ENCODE measurements at regions not wholly inside any gene's neighbourhood (a gene's known extent, or its start where the extent isn't known, plus 50 kb on each side); places are given as distances from the start of the nearest gene placed in this dataset.

- H3K9me2 ChIP-seq (ENCODE audit: insufficient read depth, low read length), result no peaks in the 10 kb centered on the region
- no peak overlapping the region for H3K9ac ChIP-seq (ENCODE audit: low read length)
- TF ChIP-seq REST (IDR thresholded peaks at IDR 0.05; ENCODE audit: borderline replicate concordance) (no peak), EP300 (conservative IDR thresholded peaks at IDR 0.05; ENCODE audit: poor library complexity, severe bottlenecking) (no peak), TAF1 (IDR thresholded peaks at IDR 0.05; ENCODE audit: low read depth) (no peak), MXI1 (conservative IDR thresholded peaks at IDR 0.05; ENCODE audit: poor library complexity, severe bottlenecking) (no peak), CTCF (IDR thresholded peaks at IDR 0.05; ENCODE audit: poor library complexity, severe bottlenecking) (no peak)
- H3K79me2 ChIP-seq (replicated peaks; ENCODE audit: insufficient read depth, low read length), result no peaks in the 10 kb centered on the region
- H3K27me3 ChIP-seq (ENCODE audit: insufficient read depth, low read depth, low read length), result no peaks in the 10 kb centered on the region
- H3F3A ChIP-seq (ENCODE audit: insufficient read depth, low read length, poor library complexity, severe bottlenecking), result no peaks in the 10 kb centered on the region
- H2AFZ ChIP-seq (ENCODE audit: low read depth, low read length), result no peak overlapping the region
- H4K20me1 ChIP-seq (ENCODE audit: insufficient read depth), result no peaks in the 10 kb centered on the region
- no peak overlapping the region for H3K4me3 ChIP-seq (ENCODE audit: low read length)
- H3K27ac ChIP-seq (ENCODE audit: low read length), result no peak overlapping the region
- no peaks in the 10 kb centered on the region for H3K36me3 ChIP-seq (ENCODE audit: insufficient read depth, low read length)
- no peaks in the 10 kb centered on the region for H3K9me3 ChIP-seq (ENCODE audit: low read length)
- H3K4me2 ChIP-seq (ENCODE audit: low read length), result no peak overlapping the region
Observed at GRCh38 chr9:7973123-7973522, 173.5 kb upstream of the DMAC1 start.

GRCh38 chr9:7970681-7971330 lies 171.2 kb upstream of the DMAC1 start:
- TF ChIP-seq CTCF (IDR thresholded peaks at IDR 0.05; ENCODE audit: poor library complexity, severe bottlenecking) (no peak), EP300 (conservative IDR thresholded peaks at IDR 0.05; ENCODE audit: poor library complexity, severe bottlenecking) (no peak), RAD21 (conservative IDR thresholded peaks at IDR 0.05) (no peak), SMC3 (conservative IDR thresholded peaks at IDR 0.05; ENCODE audit: poor library complexity) (no peak), EZH2 (IDR thresholded peaks at IDR 0.05; ENCODE audit: borderline replicate concordance, insufficient read depth, low read length, poor library complexity, severe bottlenecking) (no peak), REST (IDR thresholded peaks at IDR 0.05; ENCODE audit: borderline replicate concordance) (no peak), TAF1 (IDR thresholded peaks at IDR 0.05; ENCODE audit: low read depth) (no peak), POLR2AphosphoS5 (IDR thresholded peaks at IDR 0.05) (no peak), MXI1 (conservative IDR thresholded peaks at IDR 0.05; ENCODE audit: poor library complexity, severe bottlenecking) (no peak)
- no peaks in the 10 kb centered on the region for H3K27me3 ChIP-seq (ENCODE audit: insufficient read depth, low read depth, low read length)

More at GRCh38 chr9:7970681-7971330, 171.2 kb upstream of the DMAC1 start:
- Histone ChIP-seq H3K9me3 (ENCODE audit: low read length) (no peaks in the 10 kb centered on the region), H3F3A (ENCODE audit: insufficient read depth, low read length, poor library complexity, severe bottlenecking) (no peaks in the 10 kb centered on the region), H3K79me2 (replicated peaks; ENCODE audit: insufficient read depth, low read length) (no peaks in the 10 kb centered on the region), H3K4me3 (ENCODE audit: low read length) (no peak overlapping the region), H3K9me2 (ENCODE audit: insufficient read depth, low read length) (no peaks in the 10 kb centered on the region), H3K27ac (ENCODE audit: low read length) (no peak overlapping the region), H3K36me3 (ENCODE audit: insufficient read depth, low read length) (no peaks in the 10 kb centered on the region), H3K9ac (ENCODE audit: low read length) (no peak overlapping the region), H4K20me1 (ENCODE audit: insufficient read depth) (no peaks in the 10 kb centered on the region), H3K4me2 (ENCODE audit: low read length) (no peak overlapping the region), H2AFZ (ENCODE audit: low read depth, low read length) (no peak overlapping the region)
